Activated naive CD8-positive, alpha-beta T cell treated with anti-CD3 and anti-CD28 coated beads, Interleukin-2, amount 50 U/mL, for 24 hours (primary cell): ENCODE measurements at regions not wholly inside any gene's neighbourhood (a gene's known extent, or its start where the extent isn't known, plus 50 kb on each side); places are given as distances from the start of the nearest gene placed in this dataset.

Source experiments
- ATAC-seq: fragments of 150-1000 bp; cut with Tn5 transposase; one replicate; pipeline ENCODE4 v1.10.0; 2021
- DNase-seq: peaks from one replicate; pipeline ENCODE4 v3.0.0; 2021
- H3K27ac Mint-ChIP-seq: one replicate; pipeline ENCODE4 v1.8.0; 2021; ENCODE audit warnings: mild to moderate bottlenecking, mixed read lengths
- H3K27me3 Mint-ChIP-seq: one replicate; pipeline ENCODE4 v1.8.0; 2021; ENCODE audit warnings: mixed read lengths
- H3K36me3 Mint-ChIP-seq: one replicate; pipeline ENCODE4 v1.8.0; 2021; ENCODE audit warnings: low read depth, mixed read lengths
- H3K4me1 Mint-ChIP-seq: one replicate; pipeline ENCODE4 v1.8.0; 2021; ENCODE audit warnings: mixed read lengths
- H3K4me3 Mint-ChIP-seq: one replicate; pipeline ENCODE4 v1.8.0; 2021; ENCODE audit warnings: mild to moderate bottlenecking, moderate library complexity, mixed read lengths
- H3K9me3 Mint-ChIP-seq: one replicate; pipeline ENCODE4 v1.8.0; 2021; ENCODE audit warnings: mixed read lengths

DNA sequence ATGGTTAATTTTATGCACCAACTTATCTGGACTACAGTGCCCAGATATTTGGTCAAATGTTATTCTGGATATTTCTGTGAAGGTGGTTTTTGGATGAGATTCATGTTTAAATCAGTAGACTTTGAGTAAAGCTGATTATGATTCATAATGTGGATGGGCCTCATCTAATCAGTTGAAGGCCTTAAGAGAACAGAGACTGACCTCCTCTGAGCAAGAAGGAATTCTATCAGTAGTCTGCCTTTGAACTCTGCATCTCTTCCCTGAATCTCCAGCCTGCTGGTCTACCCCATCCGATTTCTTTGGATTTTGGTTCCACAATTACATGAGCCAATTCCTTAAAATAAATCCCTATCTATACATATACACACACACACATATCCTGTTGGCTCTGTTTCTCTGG lies 82.8 kb upstream of the MAP4K3 start:
- Mint-ChIP-seq H3K27ac (no peak overlapping the region), H3K4me3 (no peak overlapping the region), H3K27me3 (peaks cover 2% of the 10 kb centered on the region), H3K36me3 (peaks cover 12% of the 10 kb centered on the region), H3K9me3 (peaks cover 9% of the 10 kb centered on the region), H3K4me1 (peaks cover 14% of the 10 kb centered on the region)
- ATAC-seq (no peak), DNase-seq (no peak)

DNA sequence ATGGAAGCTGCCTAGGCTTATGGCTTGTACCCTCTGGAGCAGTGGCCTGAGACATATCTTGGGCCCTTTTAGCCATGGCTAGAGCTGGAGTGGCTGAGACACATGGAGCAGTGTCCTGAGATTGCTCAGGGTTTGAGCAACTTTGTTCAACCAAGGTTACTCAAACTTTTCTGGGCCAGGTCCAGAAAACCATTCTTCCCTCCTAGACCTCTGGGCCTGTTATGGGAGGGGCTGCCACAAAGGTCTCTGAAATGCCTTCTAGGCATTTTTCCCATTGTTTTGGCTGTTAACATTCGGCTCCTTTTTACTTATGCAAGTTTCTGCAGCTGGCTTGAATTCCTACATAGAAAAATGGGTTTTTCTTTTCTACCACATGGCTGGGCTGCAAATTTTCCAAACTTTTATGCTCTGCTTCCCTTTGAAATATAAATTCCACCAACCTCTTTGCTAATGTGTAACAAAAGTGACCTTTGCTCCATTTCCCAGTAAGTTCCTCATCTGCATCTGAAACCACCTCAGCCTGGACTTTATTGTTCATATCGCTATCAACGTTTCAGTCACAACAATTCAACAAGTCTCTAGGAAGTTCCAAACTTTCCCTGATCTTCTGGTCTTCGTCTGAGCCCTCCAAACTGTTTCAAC lies 84.9 kb upstream of the MAP4K3 start:
- Mint-ChIP-seq H3K4me3 (no peak overlapping the region), H3K36me3 (peaks cover 12% of the 10 kb centered on the region), H3K9me3 (peaks cover 9% of the 10 kb centered on the region), H3K4me1 (peaks cover 5% of the 10 kb centered on the region), H3K27me3 (no peaks in the 10 kb centered on the region), H3K27ac (no peak overlapping the region)
- ATAC-seq (no peak), DNase-seq (no peak)

- ATAC-seq: no peak
These were observed 85.4 kb upstream of the MAP4K3 start for GRCh38 chr2:39522518-39522877.

GRCh38 chr2:39523308-39524044 lies 86.4 kb upstream of the MAP4K3 start:
- Mint-ChIP-seq H3K4me3 (no peak overlapping the region), H3K36me3 (peaks cover 9% of the 10 kb centered on the region), H3K4me1 (peaks cover 8% of the 10 kb centered on the region), H3K27me3 (no peaks in the 10 kb centered on the region), H3K27ac (no peak overlapping the region), H3K9me3 (peaks cover 9% of the 10 kb centered on the region)
- DNase-seq (no peak), ATAC-seq (no peak)

More at GRCh38 chr2:39522518-39522877, 85.4 kb upstream of the MAP4K3 start:
- Mint-ChIP-seq H3K27ac (no peak overlapping the region), H3K36me3 (peaks cover 12% of the 10 kb centered on the region), H3K27me3 (no peaks in the 10 kb centered on the region), H3K4me1 (peaks cover 7% of the 10 kb centered on the region), H3K9me3 (peaks cover 9% of the 10 kb centered on the region), H3K4me3 (no peak overlapping the region)
- DNase-seq: no peak

DNA sequence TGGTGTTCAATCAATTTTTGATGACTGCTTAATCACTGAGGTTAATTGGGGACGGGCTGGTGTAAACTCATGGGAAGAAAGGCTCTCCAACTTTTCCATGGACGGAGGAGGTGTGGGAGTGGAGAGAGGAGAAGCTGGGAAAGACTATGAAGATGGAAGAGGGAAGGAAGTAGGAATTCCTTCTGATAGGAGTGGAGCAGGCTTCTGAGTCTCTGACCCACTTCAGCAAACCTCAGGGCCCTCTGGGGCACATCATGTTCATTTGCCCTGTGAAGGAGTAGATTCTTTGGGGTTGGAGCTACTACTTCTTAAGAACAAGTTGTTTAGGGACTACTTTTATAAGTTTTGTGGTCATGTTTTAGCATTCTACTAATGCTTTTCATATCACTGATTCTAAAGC lies 87.0 kb upstream of the MAP4K3 start:
- DNase-seq: no peak
- Mint-ChIP-seq H3K27me3 (no peaks in the 10 kb centered on the region), H3K27ac (no peak overlapping the region), H3K9me3 (peaks cover 9% of the 10 kb centered on the region), H3K4me3 (no peak overlapping the region), H3K4me1 (peaks cover 8% of the 10 kb centered on the region), H3K36me3 (peaks cover 9% of the 10 kb centered on the region)
- ATAC-seq: no peak

- peaks cover 9% of the 10 kb centered on the region for H3K36me3 Mint-ChIP-seq
- H3K4me3 Mint-ChIP-seq: no peak overlapping the region
- no peak for DNase-seq
- peaks cover 9% of the 10 kb centered on the region for H3K9me3 Mint-ChIP-seq
- ATAC-seq: no peak
- no peak overlapping the region for H3K27ac Mint-ChIP-seq
- no peaks in the 10 kb centered on the region for H3K27me3 Mint-ChIP-seq
- H3K4me1 Mint-ChIP-seq: peaks cover 8% of the 10 kb centered on the region
These were observed 87.9 kb upstream of the MAP4K3 start for GRCh38 chr2:39524756-39525635.

GRCh38 chr2:39525636-39526412 lies 88.7 kb upstream of the MAP4K3 start:
- no peak overlapping the region for H3K27ac Mint-ChIP-seq
- no peak for DNase-seq
- peaks cover 7% of the 10 kb centered on the region for H3K36me3 Mint-ChIP-seq
- peaks cover 8% of the 10 kb centered on the region for H3K4me1 Mint-ChIP-seq
- ATAC-seq: no peak
- H3K9me3 Mint-ChIP-seq: peaks cover 9% of the 10 kb centered on the region
- no peaks in the 10 kb centered on the region for H3K27me3 Mint-ChIP-seq
- no peak overlapping the region for H3K4me3 Mint-ChIP-seq

GRCh38 chr2:39528701-39529100 lies 91.6 kb upstream of the MAP4K3 start:
- Mint-ChIP-seq H3K27ac (no peak overlapping the region), H3K9me3 (peaks cover 3% of the 10 kb centered on the region), H3K27me3 (no peaks in the 10 kb centered on the region), H3K4me1 (peaks cover 8% of the 10 kb centered on the region), H3K4me3 (no peak overlapping the region), H3K36me3 (no peaks in the 10 kb centered on the region)
- no peak for ATAC-seq
- no peak for DNase-seq

GRCh38 chr2:39529836-39530235 lies 92.8 kb upstream of the MAP4K3 start:
- H3K36me3 Mint-ChIP-seq: no peaks in the 10 kb centered on the region
- H3K4me1 Mint-ChIP-seq: peaks cover 8% of the 10 kb centered on the region
- H3K4me3 Mint-ChIP-seq: no peak overlapping the region

DNA sequence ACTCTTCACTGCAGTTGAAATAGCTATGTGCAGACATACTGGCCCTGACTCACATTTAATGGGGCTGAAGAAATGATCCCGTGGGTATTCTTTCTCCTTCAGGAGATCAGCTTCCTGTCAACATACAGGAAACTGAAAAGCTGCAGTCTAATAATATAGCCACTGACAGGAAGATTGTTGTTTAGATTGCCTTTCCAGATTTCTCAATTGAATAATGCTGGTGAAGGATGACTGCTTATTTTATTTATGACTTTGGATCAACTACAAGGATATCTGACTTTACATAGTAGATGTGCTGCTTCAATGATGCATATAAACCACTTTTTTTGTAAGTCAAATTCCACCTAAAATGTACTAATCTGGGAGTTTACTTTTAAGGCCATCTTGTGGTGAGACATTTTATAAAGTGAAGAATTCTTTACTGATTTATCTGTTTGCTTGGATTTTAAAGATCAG lies 93.4 kb upstream of the MAP4K3 start:
- no peak for ATAC-seq
- no peak overlapping the region for H3K4me3 Mint-ChIP-seq
- DNase-seq: no peak
- H3K27ac Mint-ChIP-seq: no peak overlapping the region
- H3K36me3 Mint-ChIP-seq: no peaks in the 10 kb centered on the region
- no peaks in the 10 kb centered on the region for H3K9me3 Mint-ChIP-seq
- H3K4me1 Mint-ChIP-seq: peaks cover 8% of the 10 kb centered on the region
- H3K27me3 Mint-ChIP-seq: no peaks in the 10 kb centered on the region

More at GRCh38 chr2:39529836-39530235, 92.8 kb upstream of the MAP4K3 start:
- Mint-ChIP-seq H3K27ac (no peak overlapping the region), H3K27me3 (no peaks in the 10 kb centered on the region), H3K9me3 (no peaks in the 10 kb centered on the region)
- ATAC-seq (no peak), DNase-seq (no peak)

DNA sequence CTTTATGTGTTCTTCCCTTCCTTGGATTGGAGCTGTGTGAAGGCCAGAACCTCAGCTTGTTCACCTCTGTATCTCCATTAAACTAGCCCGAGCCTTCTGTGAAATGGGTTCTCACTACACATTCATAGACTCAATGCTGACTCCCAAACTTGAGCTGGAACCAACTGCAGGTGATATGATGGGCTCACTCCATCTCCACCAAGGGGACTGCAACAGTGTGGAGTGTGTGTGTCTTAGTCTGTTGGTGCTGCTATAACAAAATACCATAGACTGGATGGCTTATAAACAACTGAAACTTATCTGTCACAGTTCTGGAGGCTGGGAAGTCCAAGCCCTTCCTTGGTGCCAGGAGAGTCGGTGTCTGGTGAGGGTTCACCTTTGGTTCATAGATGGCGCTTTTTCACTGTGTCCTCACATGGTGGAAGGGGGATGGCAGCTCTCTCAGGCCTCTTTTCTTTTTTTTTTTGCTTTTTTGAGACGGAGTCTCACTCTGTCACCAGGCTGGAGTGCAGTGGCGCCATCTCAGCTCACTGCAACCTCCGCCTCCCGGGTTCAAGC lies 94.2 kb upstream of the MAP4K3 start:
- no peak for ATAC-seq
- Mint-ChIP-seq H3K9me3 (no peaks in the 10 kb centered on the region), H3K27ac (no peak overlapping the region), H3K36me3 (no peaks in the 10 kb centered on the region), H3K4me3 (no peak overlapping the region), H3K27me3 (no peaks in the 10 kb centered on the region), H3K4me1 (peaks cover 8% of the 10 kb centered on the region)
- DNase-seq: no peak

DNA sequence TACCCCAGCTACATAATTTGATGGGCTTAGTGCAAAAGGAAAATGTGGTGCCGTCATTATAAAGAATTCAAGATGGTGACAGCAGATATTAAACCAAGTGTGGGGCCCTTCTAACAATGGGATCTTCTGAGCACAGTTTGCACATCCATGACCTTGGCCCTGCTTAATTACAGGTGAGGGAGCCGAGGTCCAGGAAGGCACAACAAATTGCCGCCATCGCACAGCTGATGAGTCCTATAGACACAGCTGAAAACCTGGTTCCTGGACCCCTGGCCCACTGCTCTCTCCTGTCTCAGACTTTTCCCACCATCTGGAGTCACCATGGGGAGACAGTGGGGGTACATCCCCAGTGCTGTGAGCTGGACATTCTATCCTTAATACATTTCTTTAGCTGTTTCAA lies 95.8 kb upstream of the MAP4K3 start:
- Mint-ChIP-seq H3K4me1 (peaks cover 9% of the 10 kb centered on the region), H3K36me3 (no peaks in the 10 kb centered on the region)

GRCh38 chr2:39534095-39534711 lies 97.1 kb upstream of the MAP4K3 start:
- DNase-seq (no peak), ATAC-seq (no peak)
- Mint-ChIP-seq H3K4me1 (peaks cover 9% of the 10 kb centered on the region), H3K27ac (no peak overlapping the region), H3K9me3 (no peaks in the 10 kb centered on the region), H3K36me3 (peaks cover 2% of the 10 kb centered on the region), H3K4me3 (no peak overlapping the region), H3K27me3 (no peaks in the 10 kb centered on the region)

More for the DNA sequence above, 95.8 kb upstream of the MAP4K3 start:
- DNase-seq: no peak
- no peak overlapping the region for H3K4me3 Mint-ChIP-seq
- ATAC-seq: no peak
- no peak overlapping the region for H3K27ac Mint-ChIP-seq
- H3K27me3 Mint-ChIP-seq: no peaks in the 10 kb centered on the region
- no peaks in the 10 kb centered on the region for H3K9me3 Mint-ChIP-seq
